ENCODE measurements at regions not wholly inside any gene's neighbourhood (a gene's known extent, or its start where the extent isn't known, plus 50 kb on each side); places are given as distances from the start of the nearest gene placed in this dataset.

GRCh38 chr2:18722101-18722500, 132.7 kb upstream of the NT5C1B start:
- Histone ChIP-seq H3K9me3 (ENCODE audit: control insufficient read depth, insufficient read depth, low read depth, low read length) (no peaks in the 10 kb centered on the region), H3K4me3 (ENCODE audit: low read depth, low read length) (no peak overlapping the region), H3K27ac (ENCODE audit: extremely low read depth, low read depth, low read length) (no peak overlapping the region), H3K36me3 (ENCODE audit: control insufficient read depth in 2 of 2, insufficient read depth in 1 of 2, low read length in 2 of 2) (no peaks in the 10 kb centered on the region), H3K4me1 (ENCODE audit: control insufficient read depth, insufficient read depth, low read length) (no peaks in the 10 kb centered on the region)
- ChIA-PET POLR2A (no interaction called here), CTCF (no interaction called here)
- TF ChIP-seq KLF7 (tag by site-specific recombination; IDR thresholded peaks at IDR 0.05; ENCODE audit: borderline replicate concordance), result no peak
- no peak for TF ChIP-seq PRDM1 (tag by site-specific recombination; IDR thresholded peaks at IDR 0.05)
- no peak for TF ChIP-seq MZF1 (tag by site-specific recombination; IDR thresholded peaks at IDR 0.05; ENCODE audit: borderline replicate concordance)
- no peak for TF ChIP-seq ZNF214 (tag by site-specific recombination; IDR thresholded peaks at IDR 0.05; ENCODE audit: borderline replicate concordance)

DNA sequence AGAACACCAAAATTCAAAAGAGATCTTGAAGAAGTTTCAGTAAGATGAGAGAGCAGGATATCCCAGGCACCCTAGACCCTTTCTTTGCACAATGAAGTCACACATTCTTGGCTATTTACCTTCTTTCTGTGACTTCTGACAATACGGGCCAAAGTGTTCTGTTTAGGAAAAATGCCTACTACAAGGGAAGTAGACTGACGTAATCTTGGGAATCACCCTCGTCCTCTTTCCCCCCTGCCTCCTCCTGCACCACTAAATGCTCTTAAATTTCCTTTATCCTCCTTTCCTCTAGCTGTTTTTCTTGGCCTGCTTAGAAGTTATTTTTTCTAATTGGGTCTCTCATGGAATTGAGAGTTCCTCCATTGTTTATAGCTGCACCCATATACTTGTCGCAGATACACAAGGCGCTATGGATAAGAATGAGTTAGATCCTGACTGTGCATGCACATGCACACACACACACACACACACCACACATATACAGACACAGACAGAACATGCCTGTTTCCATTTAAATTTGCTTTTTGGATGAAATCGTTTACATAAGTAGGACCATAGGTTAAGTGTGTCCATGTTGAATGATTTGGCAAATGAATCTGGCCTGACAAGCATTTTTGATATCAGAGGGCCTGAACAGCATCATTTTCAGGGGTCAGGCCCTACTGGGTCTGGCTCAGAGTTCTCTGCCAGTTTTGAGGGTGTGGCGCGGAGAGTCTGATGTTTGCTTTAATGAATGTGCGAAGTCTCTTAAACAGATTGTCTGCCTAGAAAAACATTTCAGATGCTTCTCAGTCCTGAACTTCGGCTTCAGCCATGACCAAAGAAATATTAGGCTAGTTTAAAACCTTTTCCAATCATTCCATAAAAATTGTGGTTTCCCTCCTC, 131.9 kb upstream of the NT5C1B start:
- Histone ChIP-seq H3K9me3 (ENCODE audit: control insufficient read depth, insufficient read depth, low read depth, low read length) (no peaks in the 10 kb centered on the region), H3K36me3 (ENCODE audit: control insufficient read depth in 2 of 2, insufficient read depth in 1 of 2, low read length in 2 of 2) (no peaks in the 10 kb centered on the region), H3K27ac (ENCODE audit: extremely low read depth, low read depth, low read length) (no peak overlapping the region), H3K4me1 (ENCODE audit: control insufficient read depth, insufficient read depth, low read length) (no peaks in the 10 kb centered on the region), H3K4me3 (ENCODE audit: low read depth, low read length) (no peak overlapping the region)
- ChIA-PET CTCF (interaction anchor here (0.6 kb wide), 1 partner anchor 482 kb away, joined by 3 read pairs; no protein-coding TSS in a partner anchor), POLR2A (no interaction called here)
- TF ChIP-seq ZNF664 (tag by site-specific recombination; IDR thresholded peaks at IDR 0.05) (no peak), ZNF785 (tag by site-specific recombination; IDR thresholded peaks at IDR 0.05) (no peak), ZNF558 (tag by site-specific recombination; IDR thresholded peaks at IDR 0.05) (no peak), ZBTB7A (tag by site-specific recombination; IDR thresholded peaks at IDR 0.05; ENCODE audit: low read depth) (no peak), HOXC10 (CRISPR knock-in tag; IDR thresholded peaks at IDR 0.05) (no peak), GLI2 (tag by site-specific recombination; IDR thresholded peaks at IDR 0.05; ENCODE audit: borderline replicate concordance, low read depth) (no peak), SP7 (tag by site-specific recombination; IDR thresholded peaks at IDR 0.05) (no peak), PBX3 (CRISPR knock-in tag; IDR thresholded peaks at IDR 0.05) (no peak), ZNF248 (tag by site-specific recombination; IDR thresholded peaks at IDR 0.05) (no peak), ZNF155 (tag by site-specific recombination; IDR thresholded peaks at IDR 0.05) (no peak), ZNF677 (tag by site-specific recombination; IDR thresholded peaks at IDR 0.05) (no peak), ZNF19 (tag by site-specific recombination; IDR thresholded peaks at IDR 0.05; ENCODE audit: low read depth) (no peak)
- TF ChIP-seq, protein P1, sequence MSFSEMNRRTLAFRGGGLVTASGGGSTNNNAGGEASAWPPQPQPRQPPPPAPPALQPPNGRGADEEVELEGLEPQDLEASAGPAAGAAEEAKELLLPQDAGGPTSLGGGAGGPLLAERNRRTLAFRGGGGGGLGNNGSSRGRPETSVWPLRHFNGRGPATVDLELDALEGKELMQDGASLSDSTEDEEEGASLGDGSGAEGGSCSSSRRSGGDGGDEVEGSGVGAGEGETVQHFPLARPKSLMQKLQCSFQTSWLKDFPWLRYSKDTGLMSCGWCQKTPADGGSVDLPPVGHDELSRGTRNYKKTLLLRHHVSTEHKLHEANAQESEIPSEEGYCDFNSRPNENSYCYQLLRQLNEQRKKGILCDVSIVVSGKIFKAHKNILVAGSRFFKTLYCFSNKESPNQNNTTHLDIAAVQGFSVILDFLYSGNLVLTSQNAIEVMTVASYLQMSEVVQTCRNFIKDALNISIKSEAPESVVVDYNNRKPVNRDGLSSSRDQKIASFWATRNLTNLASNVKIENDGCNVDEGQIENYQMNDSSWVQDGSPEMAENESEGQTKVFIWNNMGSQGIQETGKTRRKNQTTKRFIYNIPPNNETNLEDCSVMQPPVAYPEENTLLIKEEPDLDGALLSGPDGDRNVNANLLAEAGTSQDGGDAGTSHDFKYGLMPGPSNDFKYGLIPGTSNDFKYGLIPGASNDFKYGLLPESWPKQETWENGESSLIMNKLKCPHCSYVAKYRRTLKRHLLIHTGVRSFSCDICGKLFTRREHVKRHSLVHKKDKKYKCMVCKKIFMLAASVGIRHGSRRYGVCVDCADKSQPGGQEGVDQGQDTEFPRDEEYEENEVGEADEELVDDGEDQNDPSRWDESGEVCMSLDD (tag by site-specific recombination; IDR thresholded peaks at IDR 0.05), result no peak
- TF ChIP-seq, protein P2, sequence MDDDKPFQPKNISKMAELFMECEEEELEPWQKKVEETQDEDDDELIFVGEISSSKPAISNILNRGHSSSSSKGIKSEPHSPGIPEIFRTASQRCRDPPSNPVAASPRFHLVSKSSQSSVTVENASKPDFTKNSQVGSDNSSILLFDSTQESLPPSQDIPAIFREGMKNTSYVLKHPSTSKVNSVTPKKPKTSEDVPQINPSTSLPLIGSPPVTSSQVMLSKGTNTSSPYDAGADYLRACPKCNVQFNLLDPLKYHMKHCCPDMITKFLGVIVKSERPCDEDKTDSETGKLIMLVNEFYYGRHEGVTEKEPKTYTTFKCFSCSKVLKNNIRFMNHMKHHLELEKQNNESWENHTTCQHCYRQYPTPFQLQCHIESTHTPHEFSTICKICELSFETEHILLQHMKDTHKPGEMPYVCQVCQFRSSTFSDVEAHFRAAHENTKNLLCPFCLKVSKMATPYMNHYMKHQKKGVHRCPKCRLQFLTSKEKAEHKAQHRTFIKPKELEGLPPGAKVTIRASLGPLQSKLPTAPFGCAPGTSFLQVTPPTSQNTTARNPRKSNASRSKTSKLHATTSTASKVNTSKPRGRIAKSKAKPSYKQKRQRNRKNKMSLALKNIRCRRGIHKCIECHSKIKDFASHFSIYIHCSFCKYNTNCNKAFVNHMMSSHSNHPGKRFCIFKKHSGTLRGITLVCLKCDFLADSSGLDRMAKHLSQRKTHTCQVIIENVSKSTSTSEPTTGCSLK (tag by site-specific recombination; IDR thresholded peaks at IDR 0.05), result no peak
- TF ChIP-seq, protein P3, sequence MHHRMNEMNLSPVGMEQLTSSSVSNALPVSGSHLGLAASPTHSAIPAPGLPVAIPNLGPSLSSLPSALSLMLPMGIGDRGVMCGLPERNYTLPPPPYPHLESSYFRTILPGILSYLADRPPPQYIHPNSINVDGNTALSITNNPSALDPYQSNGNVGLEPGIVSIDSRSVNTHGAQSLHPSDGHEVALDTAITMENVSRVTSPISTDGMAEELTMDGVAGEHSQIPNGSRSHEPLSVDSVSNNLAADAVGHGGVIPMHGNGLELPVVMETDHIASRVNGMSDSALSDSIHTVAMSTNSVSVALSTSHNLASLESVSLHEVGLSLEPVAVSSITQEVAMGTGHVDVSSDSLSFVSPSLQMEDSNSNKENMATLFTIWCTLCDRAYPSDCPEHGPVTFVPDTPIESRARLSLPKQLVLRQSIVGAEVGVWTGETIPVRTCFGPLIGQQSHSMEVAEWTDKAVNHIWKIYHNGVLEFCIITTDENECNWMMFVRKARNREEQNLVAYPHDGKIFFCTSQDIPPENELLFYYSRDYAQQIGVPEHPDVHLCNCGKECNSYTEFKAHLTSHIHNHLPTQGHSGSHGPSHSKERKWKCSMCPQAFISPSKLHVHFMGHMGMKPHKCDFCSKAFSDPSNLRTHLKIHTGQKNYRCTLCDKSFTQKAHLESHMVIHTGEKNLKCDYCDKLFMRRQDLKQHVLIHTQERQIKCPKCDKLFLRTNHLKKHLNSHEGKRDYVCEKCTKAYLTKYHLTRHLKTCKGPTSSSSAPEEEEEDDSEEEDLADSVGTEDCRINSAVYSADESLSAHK (tag by site-specific recombination; IDR thresholded peaks at IDR 0.05), result no peak
- TF ChIP-seq, protein P4, sequence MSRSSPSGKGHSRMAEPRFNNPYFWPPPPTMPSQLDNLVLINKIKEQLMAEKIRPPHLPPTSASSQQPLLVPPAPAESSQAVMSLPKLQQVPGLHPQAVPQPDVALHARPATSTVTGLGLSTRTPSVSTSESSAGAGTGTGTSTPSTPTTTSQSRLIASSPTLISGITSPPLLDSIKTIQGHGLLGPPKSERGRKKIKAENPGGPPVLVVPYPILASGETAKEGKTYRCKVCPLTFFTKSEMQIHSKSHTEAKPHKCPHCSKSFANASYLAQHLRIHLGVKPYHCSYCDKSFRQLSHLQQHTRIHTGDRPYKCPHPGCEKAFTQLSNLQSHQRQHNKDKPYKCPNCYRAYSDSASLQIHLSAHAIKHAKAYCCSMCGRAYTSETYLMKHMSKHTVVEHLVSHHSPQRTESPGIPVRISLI (tag by site-specific recombination; IDR thresholded peaks at IDR 0.05), result no peak

Measured in HEK293 (cell line).